Renal cortical epithelial cell (primary cell): ENCODE measurements at regions not wholly inside any gene's neighbourhood (a gene's known extent, or its start where the extent isn't known, plus 50 kb on each side); places are given as distances from the start of the nearest gene placed in this dataset.

Experiments
- DNase-seq: peaks from one replicate; pipeline ENCODE4 v3.0.0-alpha.2; 2011; ENCODE audit warnings: low read depth

- DNase-seq, result no peak
Measured at GRCh38 chr12:59839514-59839913, 243.7 kb downstream of the SLC16A7 start.

- DNase-seq, result no peak
Measured at GRCh38 chr12:59843260-59843843, 247.5 kb downstream of the SLC16A7 start.

DNA sequence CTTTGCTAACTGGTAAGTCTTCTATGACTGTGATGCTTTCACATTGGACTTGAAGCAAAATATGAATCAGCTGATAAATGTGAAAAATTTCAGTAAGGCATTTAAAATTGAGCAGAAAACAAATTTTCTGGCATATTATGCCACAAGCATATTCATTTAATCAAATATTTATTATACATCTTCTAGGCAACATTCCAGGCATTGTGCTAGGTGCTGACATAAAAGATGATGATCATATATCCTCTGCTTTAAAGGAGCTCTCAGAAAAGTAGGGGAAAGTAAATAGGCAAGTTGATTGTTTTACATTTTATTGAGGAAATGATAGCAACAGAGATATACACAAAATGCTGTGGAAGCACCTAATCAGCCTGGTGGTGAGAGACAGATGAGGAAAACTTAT is 248.9 kb downstream of the SLC16A7 start:
- DNase-seq, result no peak

GRCh38 chr12:59845293-59845692 is 249.5 kb downstream of the SLC16A7 start:
- peak; percentile 29 for DNase-seq

DNA sequence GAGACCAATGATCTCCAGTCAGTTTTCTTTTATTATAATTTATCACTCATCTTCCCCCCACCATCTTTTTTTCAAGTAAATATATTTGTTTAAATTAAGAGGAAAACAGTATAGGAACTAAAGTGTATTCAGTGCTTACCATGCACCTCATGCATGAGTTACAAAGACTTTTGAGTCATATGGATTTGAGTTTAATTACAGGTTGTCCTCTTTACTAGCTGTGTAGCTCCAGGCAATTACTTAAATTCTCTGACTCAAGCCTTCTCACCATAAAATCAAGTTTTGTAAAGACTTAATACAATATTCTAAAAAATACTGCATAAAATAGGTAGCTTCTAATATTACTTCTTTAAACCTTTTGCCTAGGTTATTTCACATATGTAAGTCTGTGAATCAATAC is 251.3 kb downstream of the SLC16A7 start:
- DNase-seq, result peak; percentile 44

- no peak for DNase-seq
Measured at GRCh38 chr12:59850268-59850667, 254.4 kb downstream of the SLC16A7 start.

DNA sequence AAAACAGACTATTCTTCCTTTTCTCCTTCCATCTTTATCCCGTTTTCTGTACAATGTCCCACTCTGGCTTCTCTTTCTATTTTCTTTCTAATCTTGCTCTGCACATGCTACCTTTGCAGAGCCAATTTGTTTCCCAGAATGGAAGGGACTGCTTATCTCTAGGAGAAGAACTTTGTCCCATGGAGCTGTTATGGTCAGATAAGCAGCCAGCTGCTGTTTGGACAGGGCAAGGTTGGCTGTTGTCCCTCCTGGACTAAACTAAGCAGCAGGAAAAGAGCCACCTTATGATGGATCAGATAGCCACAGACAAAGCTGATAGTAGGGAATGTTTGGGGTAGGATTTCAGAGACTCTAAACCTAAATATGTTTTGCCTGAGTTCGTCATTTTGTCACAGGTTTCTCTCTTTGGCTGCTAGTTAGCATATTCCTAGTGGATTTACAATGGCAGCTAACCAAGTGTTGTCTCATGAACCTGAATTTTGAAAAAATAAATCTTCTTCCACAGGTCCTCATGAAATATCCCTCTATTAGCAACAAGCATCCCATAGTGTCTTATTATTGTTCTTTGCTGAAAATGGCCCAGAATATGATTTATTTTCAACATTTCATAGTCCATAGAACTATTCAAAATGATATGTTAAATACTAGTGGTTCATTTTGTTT is 262.8 kb downstream of the SLC16A7 start:
- DNase-seq, result no peak

- DNase-seq, result no peak
Measured at GRCh38 chr12:59859171-59859510, 263.3 kb downstream of the SLC16A7 start.

DNA sequence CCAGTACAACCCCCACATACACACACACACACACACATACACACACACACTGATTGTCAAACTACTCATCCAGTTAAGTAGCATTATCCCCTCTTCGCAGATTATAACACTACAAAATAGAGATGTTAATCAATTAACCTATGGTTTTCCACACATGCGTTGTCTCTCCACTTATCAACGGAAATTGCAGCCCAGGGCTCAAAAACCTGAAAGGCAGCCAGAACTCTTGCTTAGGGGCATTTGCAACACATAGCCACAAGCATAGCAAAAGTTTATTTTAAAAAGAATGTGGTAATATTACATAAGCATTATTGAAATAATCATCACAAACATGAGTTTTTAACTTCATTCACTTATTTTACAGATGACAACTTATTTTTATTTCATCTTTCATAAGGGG is 265.8 kb downstream of the SLC16A7 start:
- DNase-seq, result no peak

- DNase-seq, result no peak
Measured at GRCh38 chr12:59867055-59867454, 271.2 kb downstream of the SLC16A7 start.

- no peak for DNase-seq
Measured at GRCh38 chr12:59867689-59868088, 271.9 kb downstream of the SLC16A7 start.

GRCh38 chr12:59871779-59872178 is 275.9 kb downstream of the SLC16A7 start:
- DNase-seq, result no peak

- DNase-seq, result no peak
Measured at GRCh38 chr12:59873136-59873535, 277.3 kb downstream of the SLC16A7 start.

DNA sequence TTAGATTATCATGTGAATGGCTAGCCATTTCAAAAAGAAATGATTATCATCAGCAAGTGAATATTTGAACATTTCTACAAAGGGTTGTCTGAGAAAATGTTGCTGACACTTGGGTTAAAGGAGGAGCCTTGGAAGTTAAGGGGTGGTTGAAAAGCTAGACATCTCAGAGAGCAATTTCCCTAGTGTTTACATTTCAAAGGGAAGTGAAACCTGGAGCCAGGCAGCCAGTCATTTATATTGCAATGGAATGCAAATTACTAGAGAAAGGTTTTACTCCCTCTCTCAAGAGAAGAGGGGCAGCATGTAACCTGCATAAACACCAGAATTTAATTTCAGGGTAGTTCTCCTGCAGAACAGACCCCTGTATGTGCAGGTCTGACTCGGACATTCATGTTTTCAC is 279.0 kb downstream of the SLC16A7 start:
- no peak for DNase-seq

DNA sequence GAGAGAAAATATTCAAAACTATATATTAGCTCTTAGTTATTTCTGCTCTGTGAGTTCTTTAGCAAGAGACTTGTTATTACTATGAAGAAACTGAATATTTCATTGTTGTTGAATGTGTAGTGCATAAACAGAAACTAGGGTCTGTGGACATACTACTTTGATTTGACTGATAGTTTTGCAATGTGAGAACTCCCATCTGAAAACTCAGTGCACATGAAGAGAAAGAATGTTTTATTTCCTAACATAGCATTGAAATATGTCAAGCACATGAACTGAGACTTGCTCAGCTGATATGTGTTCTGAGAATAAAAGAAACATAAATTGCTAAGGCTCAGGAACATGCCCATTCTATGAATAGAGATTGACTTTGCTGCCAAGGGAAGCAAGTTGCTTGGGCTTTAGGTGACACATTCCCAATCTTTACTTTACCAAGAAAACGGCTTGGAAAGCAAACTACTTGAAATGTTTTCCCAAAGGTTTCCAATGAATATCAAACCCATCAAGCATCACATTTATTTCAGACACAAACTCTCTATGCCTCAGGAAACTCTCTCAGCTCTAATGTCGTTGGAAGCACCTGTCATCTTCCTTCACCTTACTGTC is 290.4 kb downstream of the SLC16A7 start:
- DNase-seq, result no peak

DNA sequence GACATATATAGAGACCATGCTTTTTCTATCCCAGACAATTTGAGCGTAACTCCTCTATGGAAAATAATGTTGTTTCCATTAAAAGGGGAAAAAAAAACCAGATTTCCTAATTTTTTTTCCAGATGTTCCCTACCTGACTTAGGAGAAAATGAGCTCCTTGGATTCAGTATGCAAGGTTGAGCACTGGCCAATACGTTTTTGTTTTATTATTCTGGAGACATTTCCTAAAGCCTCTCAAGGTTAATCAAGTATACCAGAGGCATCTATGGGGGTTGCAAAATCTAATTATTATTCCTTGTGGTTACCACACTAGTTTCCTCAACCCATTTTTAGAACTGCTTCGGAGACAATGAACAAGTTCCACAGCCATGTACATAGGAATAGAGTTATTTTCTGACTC is 291.3 kb downstream of the SLC16A7 start:
- no peak for DNase-seq

DNA sequence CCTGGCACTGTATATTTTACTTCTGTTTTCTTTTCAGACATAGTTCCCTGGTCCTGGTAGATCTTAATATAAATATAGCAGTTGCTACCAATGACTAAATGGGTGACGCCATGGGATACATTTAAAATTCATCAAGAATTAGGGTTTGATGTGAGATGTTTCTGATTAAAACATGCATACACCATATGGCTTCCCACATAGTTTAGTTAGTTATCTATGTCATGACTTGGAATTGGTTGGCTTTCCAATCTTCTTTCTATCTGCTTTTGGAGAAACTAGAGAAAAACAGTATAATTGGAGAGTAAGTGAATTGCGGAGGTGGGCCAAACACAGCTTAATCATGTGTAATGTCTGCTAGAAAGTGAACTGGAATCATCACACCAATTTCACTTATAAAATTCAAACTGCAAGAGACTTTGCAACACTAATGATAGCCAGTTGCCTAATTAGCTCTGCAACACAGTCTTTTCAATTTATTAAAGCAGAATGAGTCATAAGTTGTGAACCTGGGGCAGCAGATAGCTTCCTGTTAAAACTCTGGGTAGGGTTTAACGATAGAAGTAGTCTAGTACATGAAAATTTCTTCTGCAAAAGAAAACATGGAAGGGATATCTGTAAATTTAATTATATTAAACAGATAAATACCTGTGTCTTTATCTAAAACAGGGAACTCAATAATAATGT is 295.2 kb downstream of the SLC16A7 start:
- peak; percentile 49 for DNase-seq

GRCh38 chr12:59895166-59895775 is 299.4 kb downstream of the SLC16A7 start:
- DNase-seq, result no peak

DNA sequence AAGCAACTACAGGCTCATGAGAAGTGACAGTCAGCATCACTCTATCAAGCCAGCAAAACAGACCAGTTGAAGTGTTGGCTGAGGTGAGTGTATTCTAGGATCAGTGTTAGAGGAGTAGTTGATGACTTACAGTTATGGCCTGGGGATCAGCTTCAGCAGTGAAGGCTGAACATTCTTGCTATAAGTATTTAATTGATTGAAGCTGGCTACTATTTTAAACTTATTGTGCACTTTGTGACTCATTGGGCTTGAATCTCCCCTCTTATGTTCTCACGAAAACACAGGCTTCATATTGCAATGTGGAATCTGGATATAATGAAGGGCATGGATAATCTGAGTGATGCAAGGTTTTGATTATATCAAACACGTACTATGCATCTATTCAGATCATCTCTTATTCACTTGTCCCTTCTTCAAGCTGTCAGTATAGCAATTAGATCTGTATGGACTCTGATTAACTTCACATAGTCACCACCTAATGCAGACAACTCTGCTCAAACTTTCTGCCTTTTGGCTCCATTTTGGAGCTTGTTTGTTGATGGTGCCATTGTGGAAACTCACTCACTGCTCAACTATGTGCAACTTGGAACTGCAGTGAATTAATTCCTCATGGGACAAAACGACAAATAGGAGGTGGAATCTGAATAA is 309.2 kb downstream of the SLC16A7 start:
- no peak for DNase-seq

- peak; percentile 7 for DNase-seq
Measured at GRCh38 chr12:59911516-59911915, 315.7 kb downstream of the SLC16A7 start.

- no peak for DNase-seq
Measured at GRCh38 chr12:59916988-59917387, 321.2 kb downstream of the SLC16A7 start.

DNA sequence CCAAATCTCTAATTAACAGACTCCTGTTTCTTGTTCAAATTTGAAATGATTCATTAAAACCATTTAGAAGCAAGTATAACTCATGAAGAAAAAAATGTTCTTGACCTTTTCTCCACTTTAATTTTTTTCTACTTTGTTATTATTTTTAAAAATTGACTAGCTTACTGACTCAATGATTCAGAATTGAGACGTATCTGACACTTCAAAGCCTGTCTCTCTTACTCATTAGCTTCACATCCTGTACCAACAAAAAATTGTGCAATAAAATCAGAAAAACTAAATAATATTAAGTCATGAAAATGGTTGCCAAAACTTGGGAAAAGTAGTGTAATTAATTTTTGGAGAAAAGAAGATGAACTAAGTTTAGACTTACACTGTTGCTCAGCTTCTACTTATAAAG is 331.2 kb downstream of the SLC16A7 start:
- DNase-seq, result no peak
